Pulmonary artery endothelial cell (primary cell): ENCODE measurements at regions not wholly inside any gene's neighbourhood (a gene's known extent, or its start where the extent isn't known, plus 50 kb on each side); places are given as distances from the start of the nearest gene placed in this dataset.
"Not testable (repeated sequence)": the region's sequence is repeated elsewhere in the genome, so short reads cannot be mapped to it uniquely, and the experiment has no call there.

Source experiments
- DNase-seq: peaks from one replicate; pipeline ENCODE4 v3.0.0-alpha.2; 2011; ENCODE audit warnings: low read depth, low spot score

- DNase-seq, result no peak
Measured at GRCh38 chr17:14737984-14738651, 437.2 kb downstream of the HS3ST3B1 start.

DNA sequence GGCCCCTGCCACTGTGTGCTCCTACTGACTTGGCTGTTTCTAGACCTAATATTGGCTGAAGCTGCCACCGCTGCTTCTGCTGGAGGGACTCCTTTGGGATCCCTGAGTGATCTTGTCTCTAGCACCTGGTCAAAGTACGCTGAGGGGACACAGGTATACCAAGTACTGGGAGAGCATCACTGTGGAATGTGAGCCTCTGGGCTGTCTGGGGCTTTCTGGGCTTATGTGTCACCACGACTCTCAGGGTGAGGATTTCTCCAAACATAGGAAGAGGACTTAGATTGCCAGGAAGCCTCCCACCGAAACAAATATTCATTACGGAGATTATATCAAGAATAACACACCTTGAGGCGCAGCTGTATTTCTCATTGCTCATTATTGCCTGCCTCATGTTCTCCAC is 435.8 kb downstream of the HS3ST3B1 start:
- no peak for DNase-seq

- no peak for DNase-seq
Measured at GRCh38 chr17:14733376-14733775, 432.5 kb downstream of the HS3ST3B1 start.

GRCh38 chr17:14732211-14732610 is 431.3 kb downstream of the HS3ST3B1 start:
- no peak for DNase-seq

DNA sequence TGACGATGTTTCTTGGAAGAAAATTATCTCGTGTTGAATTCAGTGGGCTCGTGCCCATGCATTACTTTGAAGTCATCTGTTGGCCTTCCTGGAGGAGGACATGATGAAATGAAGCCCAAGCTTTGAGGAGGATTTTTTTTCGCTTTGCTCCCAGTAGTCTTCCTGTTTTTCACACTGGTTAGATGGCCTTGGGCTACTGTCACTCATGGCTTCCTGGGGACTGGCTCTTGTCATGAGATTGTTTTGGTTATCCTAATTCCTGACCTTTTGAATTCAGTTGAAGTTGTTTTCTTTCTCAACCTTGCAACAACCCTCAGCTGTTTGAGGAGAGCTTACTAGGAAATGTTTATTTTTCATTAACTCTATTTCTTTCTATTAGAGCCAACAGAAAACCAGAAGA is 430.7 kb downstream of the HS3ST3B1 start:
- DNase-seq, result no peak

- DNase-seq, result no peak
Measured at GRCh38 chr17:14730821-14731220, 429.9 kb downstream of the HS3ST3B1 start.

- no peak for DNase-seq
Measured at GRCh38 chr17:14725729-14726128, 424.8 kb downstream of the HS3ST3B1 start.

- no peak for DNase-seq
Measured at GRCh38 chr17:14724770-14725169, 423.9 kb downstream of the HS3ST3B1 start.

GRCh38 chr17:14723349-14723748 is 422.5 kb downstream of the HS3ST3B1 start:
- DNase-seq, result not testable (repeated sequence)

- no peak for DNase-seq
Measured at GRCh38 chr17:14719942-14720341, 419.1 kb downstream of the HS3ST3B1 start.

GRCh38 chr17:14717859-14718258 is 417.0 kb downstream of the HS3ST3B1 start:
- DNase-seq, result no peak

DNA sequence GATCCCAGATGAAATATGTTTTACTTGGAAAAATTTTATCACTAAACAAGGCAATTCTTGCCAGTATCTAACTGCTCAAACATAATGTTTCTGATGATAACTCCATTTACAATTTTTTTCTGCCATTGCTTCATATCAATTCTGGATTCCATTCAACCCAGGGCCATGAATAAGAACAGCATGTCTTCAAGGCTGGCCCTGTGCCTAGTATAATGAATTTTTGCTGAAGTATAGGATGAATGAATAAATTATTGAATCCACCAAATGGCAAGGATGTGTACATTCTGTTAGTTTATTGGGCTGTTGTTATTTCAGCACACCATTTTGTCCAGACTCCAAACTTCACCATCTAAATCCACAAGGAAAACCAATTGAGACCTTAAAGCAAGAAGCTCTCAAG is 414.7 kb downstream of the HS3ST3B1 start:
- no peak for DNase-seq

- no peak for DNase-seq
Measured at GRCh38 chr17:14712611-14713021, 411.7 kb downstream of the HS3ST3B1 start.

DNA sequence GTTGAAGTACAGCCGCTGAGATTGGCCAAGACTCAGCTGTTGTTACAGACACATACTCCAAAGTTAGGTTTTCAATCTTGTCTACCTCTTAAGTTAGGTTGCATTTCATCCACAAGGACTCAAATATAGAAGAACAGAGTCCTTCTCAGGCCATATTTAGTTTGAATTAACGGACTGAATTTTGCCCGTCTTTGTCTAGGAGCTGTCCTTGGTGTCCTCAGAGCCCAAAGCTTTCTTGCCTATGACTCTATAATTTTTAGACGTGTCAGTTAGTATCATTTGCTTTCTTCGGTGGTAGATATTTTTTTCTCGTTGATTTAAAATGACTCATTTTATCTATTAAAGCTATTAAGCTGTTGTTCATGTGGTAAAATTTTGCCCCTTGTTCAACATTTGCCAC is 403.2 kb downstream of the HS3ST3B1 start:
- no peak for DNase-seq

DNA sequence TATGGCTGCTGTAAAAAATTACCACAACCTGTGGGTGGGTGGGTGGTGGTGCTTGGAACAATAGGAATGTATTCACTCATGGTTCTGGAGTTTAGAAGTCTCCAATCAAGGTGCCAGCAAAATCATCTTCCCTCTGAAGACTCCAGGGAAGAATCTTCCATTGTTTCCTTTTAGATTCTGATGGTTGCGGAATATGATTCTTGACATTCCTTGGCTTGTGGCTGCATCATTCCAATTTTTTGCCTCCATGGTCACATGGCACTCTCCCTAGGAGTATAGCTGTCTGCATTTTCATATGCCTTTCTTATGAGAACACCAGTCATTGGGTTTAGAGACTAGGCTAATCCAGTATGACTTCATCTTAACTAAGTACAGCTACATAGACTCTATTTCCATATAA is 401.0 kb downstream of the HS3ST3B1 start:
- no peak for DNase-seq

GRCh38 chr17:14699574-14700185 is 398.8 kb downstream of the HS3ST3B1 start:
- DNase-seq, result no peak

DNA sequence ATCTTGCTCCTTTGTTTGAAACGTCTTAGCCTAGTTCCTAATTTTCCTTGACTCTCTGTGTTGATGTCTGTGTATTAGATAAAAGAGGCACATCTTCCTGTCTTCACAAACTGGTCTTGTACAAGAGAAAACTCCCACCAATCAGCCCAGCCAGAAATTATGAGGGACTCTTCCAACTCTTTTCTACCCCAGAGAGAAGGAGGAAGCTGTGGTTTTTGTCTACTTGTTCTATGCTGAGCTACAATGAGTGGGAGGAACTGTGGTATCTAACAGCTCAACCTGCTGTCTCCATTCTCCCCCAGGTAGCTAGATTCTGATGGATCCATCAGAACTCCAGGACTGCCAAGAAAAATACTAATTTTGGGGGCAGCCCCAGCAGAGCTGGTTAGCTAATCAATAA is 392.5 kb downstream of the HS3ST3B1 start:
- no peak for DNase-seq

DNA sequence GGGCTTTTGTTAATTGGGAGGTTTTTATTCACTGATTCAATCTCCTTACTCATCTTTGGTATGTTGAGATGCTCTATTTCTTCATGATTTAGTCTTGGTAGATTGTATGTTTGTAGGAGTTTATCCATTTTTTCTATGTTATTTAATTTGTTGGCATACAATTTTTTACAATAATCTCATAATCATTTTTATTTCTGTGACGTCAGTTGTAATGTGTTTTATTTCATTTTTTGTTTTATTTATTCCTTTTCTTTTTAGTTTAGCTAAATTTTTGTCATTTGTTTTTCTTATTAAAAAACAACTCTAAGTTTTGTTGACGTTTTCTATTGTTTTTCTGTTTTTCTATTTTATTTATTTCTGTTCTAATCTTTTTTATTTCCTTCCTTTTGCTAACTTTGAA is 389.8 kb downstream of the HS3ST3B1 start:
- no peak for DNase-seq

DNA sequence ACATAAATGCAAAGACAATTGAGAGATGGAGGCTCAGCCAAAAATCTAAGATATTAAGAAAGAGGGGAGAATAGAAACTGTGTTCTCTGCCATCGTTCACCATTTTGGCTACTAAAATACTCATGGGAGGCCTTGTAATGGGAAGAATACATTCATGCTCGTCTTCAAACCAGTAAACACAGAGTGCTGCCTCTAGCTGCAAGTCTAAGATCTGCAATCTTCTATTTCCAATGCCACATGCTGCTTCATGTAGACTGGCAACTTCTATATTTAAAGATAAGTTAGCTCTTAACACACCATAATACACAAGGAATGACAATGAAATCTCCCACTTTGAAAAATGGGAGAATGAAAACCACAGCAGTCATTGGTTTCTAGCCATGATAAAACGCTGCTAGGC is 387.3 kb downstream of the HS3ST3B1 start:
- no peak for DNase-seq

DNA sequence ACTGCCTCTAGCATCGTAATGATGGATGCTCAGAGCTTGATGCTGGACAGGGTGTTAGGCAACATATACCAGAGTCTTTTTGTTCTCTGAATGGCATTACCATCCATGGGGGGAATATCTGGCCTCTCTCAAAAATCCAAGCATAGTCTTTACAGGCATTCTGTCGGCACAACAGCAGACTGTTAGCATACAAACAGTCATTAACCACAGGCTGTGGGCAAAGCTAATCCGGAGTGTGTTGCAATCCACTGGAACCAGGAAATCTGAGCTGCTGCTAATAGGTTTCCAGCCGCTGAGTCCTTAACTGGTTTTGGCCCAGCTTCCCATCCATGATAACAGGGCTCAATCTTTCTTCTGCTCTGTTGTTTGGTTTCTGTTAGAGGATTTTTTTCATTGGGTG is 371.9 kb downstream of the HS3ST3B1 start:
- no peak for DNase-seq

DNA sequence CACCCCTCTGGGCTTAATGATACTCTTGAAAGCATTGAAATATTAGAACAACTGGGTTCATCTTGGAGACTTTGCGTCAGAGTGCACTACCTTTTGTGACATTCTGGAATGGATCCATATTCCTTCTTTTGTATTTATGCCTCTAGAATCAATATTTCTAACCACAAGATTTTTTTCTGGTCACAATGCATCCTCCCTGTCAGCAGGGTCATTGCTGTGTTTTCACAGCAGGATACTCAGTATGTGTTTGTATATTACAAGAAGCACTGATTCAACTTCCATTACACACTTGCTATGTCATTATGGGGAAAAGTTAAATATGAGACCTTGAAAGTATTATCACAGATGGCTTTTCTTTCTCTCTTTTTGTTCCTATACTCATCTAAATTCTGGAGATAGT is 370.0 kb downstream of the HS3ST3B1 start:
- DNase-seq, result no peak

- DNase-seq, result no peak
Measured at GRCh38 chr17:14664511-14664910, 363.6 kb downstream of the HS3ST3B1 start.

- DNase-seq, result no peak
Measured at GRCh38 chr17:14641117-14641516, 340.2 kb downstream of the HS3ST3B1 start.
